ENCODE measurements at regions not wholly inside any gene's neighbourhood (a gene's known extent, or its start where the extent isn't known, plus 50 kb on each side); places are given as distances from the start of the nearest gene placed in this dataset.

GRCh38 chr13:97077341-97077740 lies 83.1 kb upstream of the OXGR1 start:
- TF ChIP-seq CTCF (IDR thresholded peaks at IDR 0.05) (no peak), POLR2A (IDR thresholded peaks at IDR 0.05) (no peak)
